Right renal pelvis (tissue), 4 donors: ENCODE measurements at regions not wholly inside any gene's neighbourhood (a gene's known extent, or its start where the extent isn't known, plus 50 kb on each side); places are given as distances from the start of the nearest gene placed in this dataset.

Source experiments
- DNase-seq, 4 donors: peaks; one replicate each; pipeline ENCODE4 v3.0.0-alpha.2; 2013; ENCODE audit warnings: low read depth in 4 of 4, low spot score in 3 of 4, missing footprints in 1 of 4

DNA sequence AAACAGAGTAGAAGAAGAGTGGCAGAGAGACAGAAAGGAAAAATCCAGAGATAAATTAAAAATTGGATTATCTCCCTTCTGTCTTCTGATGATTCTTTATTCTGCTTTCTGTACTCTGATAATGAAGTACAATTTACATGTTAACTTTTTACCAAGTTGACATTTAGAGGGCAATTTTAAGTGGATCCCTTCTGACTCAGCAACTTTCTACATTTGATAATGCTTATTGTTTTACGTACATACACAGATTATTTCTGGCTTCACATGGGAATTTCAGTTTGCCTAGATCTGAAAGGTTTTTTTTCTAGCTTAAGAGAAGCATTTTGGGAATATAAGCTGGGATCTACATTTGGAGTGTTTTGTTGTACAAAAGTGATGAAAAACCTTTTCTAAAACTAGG is 491.3 kb downstream of the OTOL1 start:
- DNase-seq = no peak

- DNase-seq = no peak
These were observed 492.4 kb downstream of the OTOL1 start for GRCh38 chr3:161989012-161989411.

GRCh38 chr3:161990036-161990435 is 493.4 kb downstream of the OTOL1 start:
- DNase-seq = no peak

DNA sequence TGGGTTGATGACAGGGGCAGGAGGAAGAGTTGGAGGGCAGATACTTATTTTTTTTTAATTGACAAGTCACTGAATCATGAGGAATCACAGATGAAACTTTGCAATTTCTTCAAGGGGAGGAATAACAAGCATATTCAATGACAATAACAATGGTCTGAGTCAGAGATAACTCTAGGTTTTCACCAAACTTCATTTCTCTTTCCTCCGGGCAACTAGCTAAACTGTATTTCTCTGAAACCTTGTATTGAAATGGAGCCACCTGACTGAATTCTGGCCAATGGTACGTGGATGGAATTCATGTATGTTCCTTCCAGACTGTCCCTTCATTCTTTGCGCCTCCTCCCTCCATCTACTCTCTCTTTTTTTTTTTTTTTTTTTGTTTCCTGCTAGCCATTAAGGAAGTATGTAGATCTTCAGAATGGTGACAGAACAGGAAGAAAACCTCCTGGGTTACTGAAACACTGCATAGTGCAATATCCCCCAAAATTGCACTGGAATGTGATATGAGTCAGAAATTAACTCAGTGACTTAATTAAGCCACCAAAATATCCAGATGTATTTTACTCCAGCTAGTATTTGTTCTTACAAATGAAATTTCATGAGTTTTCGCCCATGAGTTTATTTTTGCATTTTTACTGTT is 495.4 kb downstream of the OTOL1 start:
- no peak for DNase-seq

DNA sequence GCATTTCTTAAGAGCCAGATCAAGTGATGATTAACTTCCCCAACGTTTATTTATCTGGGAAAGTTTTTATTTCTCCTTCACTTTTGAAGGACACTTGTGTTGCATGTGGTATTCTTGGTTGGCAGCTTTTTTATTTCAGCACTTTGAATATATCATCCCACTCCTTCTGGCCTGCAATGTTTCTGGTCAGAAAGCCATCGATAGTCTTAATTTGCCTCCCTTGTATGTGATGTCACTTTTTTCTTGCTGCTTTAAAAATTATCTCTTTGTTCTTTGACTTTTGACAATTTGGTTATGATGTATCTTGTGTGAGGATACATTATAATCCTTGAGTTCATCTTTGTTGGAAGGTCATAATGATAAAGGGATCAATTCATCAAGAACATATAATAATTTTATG is 503.2 kb downstream of the OTOL1 start:
- DNase-seq = no peak

DNA sequence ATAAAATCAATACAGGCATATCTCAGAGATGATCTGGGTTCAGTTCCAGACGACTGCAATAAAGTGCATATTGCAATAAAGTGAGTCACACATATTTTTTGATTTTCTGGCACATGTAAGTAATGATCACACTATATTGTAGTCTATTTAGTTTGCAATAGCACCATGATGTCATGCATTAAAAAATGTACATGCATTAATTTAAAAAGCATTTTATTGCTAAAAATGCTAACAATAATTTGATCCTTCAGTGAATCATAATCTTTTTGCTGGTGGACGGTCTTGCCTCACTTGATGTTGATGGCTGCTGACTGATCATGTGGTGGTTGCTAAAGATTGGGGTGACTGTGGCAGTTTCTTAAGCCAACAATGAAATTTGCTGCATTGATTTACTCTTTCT is 511.1 kb downstream of the OTOL1 start:
- no peak for DNase-seq

DNA sequence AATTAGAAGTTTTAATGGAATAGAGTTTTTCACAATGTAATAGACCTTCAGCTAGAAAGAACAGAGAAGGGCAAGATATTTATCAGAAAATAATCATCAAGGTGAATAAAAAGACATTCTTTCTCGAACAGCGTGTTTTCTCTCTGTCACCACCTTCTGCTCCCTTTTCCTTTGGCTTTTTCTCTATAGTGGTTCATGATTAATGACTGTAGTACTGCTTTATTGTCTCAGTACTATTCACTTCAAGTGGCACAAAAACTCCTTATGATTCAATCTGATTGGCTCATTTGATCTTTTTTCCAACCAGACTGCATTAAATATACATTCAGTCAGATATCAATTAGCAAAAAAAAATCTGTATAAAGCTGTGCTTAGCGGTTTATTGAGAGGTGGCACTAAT is 516.0 kb downstream of the OTOL1 start:
- no peak for DNase-seq

DNA sequence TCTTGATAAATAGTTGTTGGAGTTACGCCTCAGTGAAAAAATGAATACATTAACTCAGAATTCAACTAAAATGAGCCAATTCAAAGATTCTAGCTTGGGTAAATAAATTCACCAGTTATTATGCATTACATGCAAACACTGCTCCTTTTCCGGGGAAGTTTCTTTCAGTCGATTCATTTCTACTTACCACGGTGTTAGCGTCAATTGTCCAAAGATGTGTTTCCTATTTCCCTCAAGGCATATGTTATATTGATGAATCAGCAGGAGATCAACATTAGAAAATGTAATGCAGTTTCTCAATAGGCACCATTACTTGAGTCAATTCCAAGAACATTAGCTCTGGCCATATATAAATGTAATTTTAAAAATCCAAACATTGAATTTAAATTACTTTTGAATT is 517.7 kb downstream of the OTOL1 start:
- no peak for DNase-seq

- no peak for DNase-seq
These were observed 519.2 kb downstream of the OTOL1 start for GRCh38 chr3:162015856-162016255.

- no peak for DNase-seq
These were observed 523.2 kb downstream of the OTOL1 start for GRCh38 chr3:162019817-162020216.

GRCh38 chr3:162021206-162021605 is 524.6 kb downstream of the OTOL1 start:
- DNase-seq = no peak

- DNase-seq = no peak
These were observed 526.3 kb downstream of the OTOL1 start for GRCh38 chr3:162022911-162023310.

- no peak for DNase-seq
These were observed 533.1 kb downstream of the OTOL1 start for GRCh38 chr3:162029736-162030135.

- no peak for DNase-seq
These were observed 537.8 kb downstream of the OTOL1 start for GRCh38 chr3:162034368-162034767.

GRCh38 chr3:162041622-162042021 is 545.0 kb downstream of the OTOL1 start:
- no peak for DNase-seq

GRCh38 chr3:162052636-162053035 is 556.0 kb downstream of the OTOL1 start:
- DNase-seq = no peak

DNA sequence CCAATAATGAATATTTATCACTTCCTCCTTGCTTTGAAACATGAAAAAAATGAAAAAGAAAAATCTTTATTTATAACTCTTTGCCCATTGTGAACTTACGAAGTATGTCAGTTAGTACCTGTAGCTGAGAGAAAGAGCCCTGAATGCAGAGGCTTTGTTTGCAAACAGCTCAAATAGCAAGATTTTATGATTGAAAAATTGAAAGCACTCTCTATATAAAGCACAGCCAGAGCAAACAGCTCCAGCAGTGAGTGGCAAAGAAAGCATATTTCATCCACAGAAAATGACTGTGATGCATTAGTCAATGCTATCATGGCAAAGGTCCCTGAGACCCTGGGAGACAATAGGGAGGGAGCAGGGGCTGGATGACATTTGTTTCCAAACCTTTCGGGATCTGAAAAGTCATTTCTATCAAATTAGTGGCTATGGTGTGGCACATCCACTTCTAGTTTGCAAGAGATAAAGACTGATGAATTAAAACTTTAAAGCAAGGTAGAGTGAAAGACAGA is 576.1 kb downstream of the OTOL1 start:
- DNase-seq = no peak

DNA sequence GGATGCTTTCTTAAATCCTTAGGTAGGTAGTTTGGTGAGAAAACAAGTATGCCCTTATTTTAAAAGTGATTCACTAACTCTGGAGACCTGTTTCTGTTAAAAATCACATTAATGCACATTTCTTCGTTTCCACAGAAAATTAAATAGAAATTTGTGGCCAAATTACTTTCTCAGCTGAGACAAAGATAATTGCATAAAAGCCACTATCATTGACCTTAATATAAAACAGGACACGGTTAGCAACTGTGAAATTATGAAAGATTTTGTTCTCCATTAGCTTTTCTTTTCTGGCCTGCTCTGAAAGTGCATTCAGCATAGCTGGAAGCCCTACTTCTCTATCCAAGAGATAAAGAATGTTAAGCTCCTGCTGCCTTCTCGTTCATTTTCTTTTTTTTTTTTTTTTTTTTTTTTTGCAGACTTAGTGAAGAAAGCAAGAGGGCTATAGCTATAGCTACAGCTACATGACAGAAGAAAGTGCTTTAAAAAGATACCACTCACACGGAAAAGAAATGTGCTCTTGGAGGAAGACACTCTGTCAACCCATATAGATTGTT is 576.9 kb downstream of the OTOL1 start:
- no peak for DNase-seq

GRCh38 chr3:162077108-162077507 is 580.5 kb downstream of the OTOL1 start:
- no peak for DNase-seq

DNA sequence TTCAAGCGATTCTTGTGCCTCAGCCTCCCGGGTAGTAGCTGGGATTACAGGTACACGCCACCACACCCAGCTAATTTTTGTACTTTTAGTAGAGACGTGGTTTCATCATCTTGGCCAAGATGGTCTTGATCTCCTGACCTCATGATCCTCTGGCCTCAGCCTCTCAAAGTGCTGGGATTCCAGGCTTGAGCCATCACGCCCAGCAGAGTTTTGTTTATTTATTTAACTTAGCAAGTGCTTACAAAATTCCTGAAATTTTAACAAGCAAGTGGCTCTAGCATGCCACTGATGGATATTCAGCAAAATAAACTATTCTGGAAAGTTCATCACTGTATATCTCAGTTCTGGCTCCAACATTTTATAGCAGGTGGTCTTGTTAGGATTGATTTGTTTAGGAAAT is 585.9 kb downstream of the OTOL1 start:
- DNase-seq = no peak

DNA sequence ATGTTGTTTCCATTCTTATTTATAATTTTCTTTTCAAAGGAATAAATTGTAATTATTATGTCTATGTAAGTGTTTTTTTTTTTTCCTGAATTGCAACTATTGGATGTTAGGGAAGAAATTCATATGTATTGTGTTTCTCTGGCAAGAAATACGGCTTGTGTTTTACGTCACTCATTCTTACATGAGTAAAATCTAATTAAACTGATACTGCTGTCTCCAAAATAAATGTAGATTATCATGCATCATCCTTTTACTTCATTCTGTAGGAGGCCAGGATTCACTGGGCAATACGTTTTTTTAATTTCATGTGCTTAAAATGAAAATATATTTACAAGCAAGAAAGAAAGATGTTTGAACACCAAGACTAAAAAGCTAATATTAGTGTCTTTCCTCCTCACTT is 590.8 kb downstream of the OTOL1 start:
- no peak for DNase-seq

DNA sequence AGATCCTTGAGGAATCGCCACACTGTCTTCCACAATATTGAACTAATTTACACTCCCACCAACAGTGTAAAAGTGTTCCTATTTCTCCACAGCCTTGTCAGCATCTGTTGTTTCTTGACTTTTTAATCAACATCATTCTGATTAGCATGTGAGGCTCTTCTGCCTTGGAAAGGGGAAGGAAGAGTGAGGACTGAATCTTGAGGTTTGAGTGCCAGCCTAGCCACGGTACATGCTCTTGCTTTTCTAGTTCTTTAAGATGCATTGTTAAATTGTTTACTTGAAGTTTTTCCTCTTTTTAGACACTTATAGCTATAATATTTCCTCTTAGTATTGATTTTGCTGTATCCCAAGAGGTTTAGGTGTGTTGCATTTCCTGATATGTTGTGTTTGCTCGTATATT is 596.1 kb downstream of the OTOL1 start:
- no peak for DNase-seq

GRCh38 chr3:162094301-162094700 is 597.7 kb downstream of the OTOL1 start:
- DNase-seq = no peak
